ENCODE measurements at regions not wholly inside any gene's neighbourhood (a gene's known extent, or its start where the extent isn't known, plus 50 kb on each side); places are given as distances from the start of the nearest gene placed in this dataset.

DNA sequence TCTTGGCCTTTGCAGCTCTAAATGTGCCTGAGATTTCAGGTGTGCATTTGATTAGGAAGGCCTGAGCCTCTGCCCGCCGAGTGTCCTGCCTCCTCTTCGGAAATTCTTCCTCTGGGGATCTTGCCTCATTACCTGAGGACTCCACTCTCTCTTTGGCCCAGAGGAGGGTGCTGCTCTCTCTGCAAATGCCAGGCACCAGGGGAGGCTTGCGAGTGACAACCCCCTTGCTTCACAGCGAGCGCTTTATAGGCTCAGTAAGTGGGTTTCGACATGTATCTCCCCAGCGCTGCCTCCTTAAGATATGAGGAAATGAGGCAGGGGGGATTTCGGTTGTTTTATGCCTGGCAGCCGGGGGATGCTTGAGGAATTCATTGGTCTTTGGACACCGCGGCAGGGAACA is 423.9 kb downstream of the GLRX3 start:
- no peaks in the 10 kb centered on the region for H3K4me1 ChIP-seq (ENCODE audit: control insufficient read depth, extremely low read depth, insufficient read depth, low read length)
- no peaks in the 10 kb centered on the region for H3K36me3 ChIP-seq (ENCODE audit: control insufficient read depth in 2 of 2, extremely low read depth in 1 of 2, insufficient read depth in 2 of 2, low read length in 2 of 2)
- no peak overlapping the region for H2AFZ ChIP-seq (ENCODE audit: control insufficient read depth, low read length)
- no peak for FAIRE-seq
- no peak overlapping the region for H3K4me2 ChIP-seq (ENCODE audit: control insufficient read depth, extremely low read depth, insufficient read depth, low read depth, low read length)
- H3K27me3 ChIP-seq (ENCODE audit: control insufficient read depth, extremely low read depth, insufficient read depth, low read length), result no peaks in the 10 kb centered on the region
- no peaks in the 10 kb centered on the region for H4K20me1 ChIP-seq (ENCODE audit: control insufficient read depth, extremely low read depth, insufficient read depth, low read length)
- H3K4me3 ChIP-seq (ENCODE audit: control insufficient read depth in 2 of 3, extremely low read depth in 1 of 3, insufficient read depth in 2 of 3, low read depth in 1 of 3, low read length in 3 of 3), result no peak overlapping the region
- peaks cover 5% of the 10 kb centered on the region for H3K9me3 ChIP-seq (ENCODE audit: control insufficient read depth, low read depth, low read length)
- H3K9ac ChIP-seq (ENCODE audit: control insufficient read depth, extremely low read depth, insufficient read depth, low read length), result no peak overlapping the region
- H3K79me2 ChIP-seq (ENCODE audit: control insufficient read depth, insufficient read depth, low read length), result no peaks in the 10 kb centered on the region
- H3K27ac ChIP-seq (ENCODE audit: control insufficient read depth, insufficient read depth, low read length), result no peak overlapping the region
- dilution Hi-C loops (cut with MboI; ENCODE audit: extremely low pct_ligation_motif_present, low sequenced_read_pairs), result no loop called here
- no peaks in the 10 kb centered on the region for H3K9me1 ChIP-seq (ENCODE audit: control insufficient read depth, extremely low read depth, insufficient read depth, low read length)
- no peak for DNase-seq (ENCODE audit: low read depth, low spot score)
- TF ChIP-seq, protein P1, sequence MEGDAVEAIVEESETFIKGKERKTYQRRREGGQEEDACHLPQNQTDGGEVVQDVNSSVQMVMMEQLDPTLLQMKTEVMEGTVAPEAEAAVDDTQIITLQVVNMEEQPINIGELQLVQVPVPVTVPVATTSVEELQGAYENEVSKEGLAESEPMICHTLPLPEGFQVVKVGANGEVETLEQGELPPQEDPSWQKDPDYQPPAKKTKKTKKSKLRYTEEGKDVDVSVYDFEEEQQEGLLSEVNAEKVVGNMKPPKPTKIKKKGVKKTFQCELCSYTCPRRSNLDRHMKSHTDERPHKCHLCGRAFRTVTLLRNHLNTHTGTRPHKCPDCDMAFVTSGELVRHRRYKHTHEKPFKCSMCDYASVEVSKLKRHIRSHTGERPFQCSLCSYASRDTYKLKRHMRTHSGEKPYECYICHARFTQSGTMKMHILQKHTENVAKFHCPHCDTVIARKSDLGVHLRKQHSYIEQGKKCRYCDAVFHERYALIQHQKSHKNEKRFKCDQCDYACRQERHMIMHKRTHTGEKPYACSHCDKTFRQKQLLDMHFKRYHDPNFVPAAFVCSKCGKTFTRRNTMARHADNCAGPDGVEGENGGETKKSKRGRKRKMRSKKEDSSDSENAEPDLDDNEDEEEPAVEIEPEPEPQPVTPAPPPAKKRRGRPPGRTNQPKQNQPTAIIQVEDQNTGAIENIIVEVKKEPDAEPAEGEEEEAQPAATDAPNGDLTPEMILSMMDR (optimal IDR thresholded peaks at IDR 0.05 in 1 of 3, IDR thresholded peaks at IDR 0.05 in 1 of 3, conservative IDR thresholded peaks at IDR 0.05 in 1 of 3; ENCODE audit: extremely low read depth in 1 of 3, insufficient read depth in 2 of 3, low read length in 3 of 3), result no peak
- no peak for TF ChIP-seq EZH2 (IDR thresholded peaks at IDR 0.05; ENCODE audit: low read length)

DNA sequence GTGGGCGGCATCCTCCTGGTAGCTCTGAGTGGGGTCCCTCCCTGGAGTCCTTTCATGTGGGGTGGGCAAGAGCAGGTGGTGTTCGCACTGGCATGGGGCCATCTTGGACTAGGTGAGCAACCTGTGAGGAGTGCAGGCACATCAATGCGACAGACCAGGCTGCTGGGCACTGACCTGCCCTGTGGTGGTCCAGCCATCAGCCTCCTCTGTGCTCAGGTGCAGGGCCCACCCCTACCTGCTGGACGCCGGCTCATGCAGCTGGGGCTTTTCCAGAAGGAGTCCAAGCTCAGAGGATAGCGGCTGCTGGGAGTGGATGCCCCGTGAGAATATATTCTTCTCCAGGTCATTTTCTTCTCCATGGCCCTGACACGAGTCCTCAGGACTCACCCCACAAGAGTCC is 424.4 kb downstream of the GLRX3 start:
- DNase-seq (ENCODE audit: low read depth, low spot score), result no peak
- Histone ChIP-seq H3K79me2 (ENCODE audit: control insufficient read depth, insufficient read depth, low read length) (no peaks in the 10 kb centered on the region), H3K4me2 (ENCODE audit: control insufficient read depth, extremely low read depth, insufficient read depth, low read depth, low read length) (no peak overlapping the region), H4K20me1 (ENCODE audit: control insufficient read depth, extremely low read depth, insufficient read depth, low read length) (no peaks in the 10 kb centered on the region), H3K9me3 (ENCODE audit: control insufficient read depth, low read depth, low read length) (peaks cover 3% of the 10 kb centered on the region), H3K27ac (ENCODE audit: control insufficient read depth, insufficient read depth, low read length) (no peak overlapping the region), H2AFZ (ENCODE audit: control insufficient read depth, low read length) (no peak overlapping the region), H3K36me3 (ENCODE audit: control insufficient read depth in 2 of 2, extremely low read depth in 1 of 2, insufficient read depth in 2 of 2, low read length in 2 of 2) (no peaks in the 10 kb centered on the region), H3K27me3 (ENCODE audit: control insufficient read depth, extremely low read depth, insufficient read depth, low read length) (no peaks in the 10 kb centered on the region), H3K4me1 (ENCODE audit: control insufficient read depth, extremely low read depth, insufficient read depth, low read length) (no peaks in the 10 kb centered on the region), H3K9ac (ENCODE audit: control insufficient read depth, extremely low read depth, insufficient read depth, low read length) (no peak overlapping the region), H3K9me1 (ENCODE audit: control insufficient read depth, extremely low read depth, insufficient read depth, low read length) (no peaks in the 10 kb centered on the region), H3K4me3 (ENCODE audit: control insufficient read depth in 2 of 3, extremely low read depth in 1 of 3, insufficient read depth in 2 of 3, low read depth in 1 of 3, low read length in 3 of 3) (no peak overlapping the region)
- TF ChIP-seq EZH2 (IDR thresholded peaks at IDR 0.05; ENCODE audit: low read length), result no peak
- TF ChIP-seq, protein P1 (optimal IDR thresholded peaks at IDR 0.05 in 1 of 3, IDR thresholded peaks at IDR 0.05 in 1 of 3, conservative IDR thresholded peaks at IDR 0.05 in 1 of 3; ENCODE audit: extremely low read depth in 1 of 3, insufficient read depth in 2 of 3, low read length in 3 of 3), result no peak
- dilution Hi-C loops (cut with MboI; ENCODE audit: extremely low pct_ligation_motif_present, low sequenced_read_pairs), result no loop called here
- FAIRE-seq, result no peak
